ENCODE measurements at regions not wholly inside any gene's neighbourhood (a gene's known extent, or its start where the extent isn't known, plus 50 kb on each side); places are given as distances from the start of the nearest gene placed in this dataset.

DNA sequence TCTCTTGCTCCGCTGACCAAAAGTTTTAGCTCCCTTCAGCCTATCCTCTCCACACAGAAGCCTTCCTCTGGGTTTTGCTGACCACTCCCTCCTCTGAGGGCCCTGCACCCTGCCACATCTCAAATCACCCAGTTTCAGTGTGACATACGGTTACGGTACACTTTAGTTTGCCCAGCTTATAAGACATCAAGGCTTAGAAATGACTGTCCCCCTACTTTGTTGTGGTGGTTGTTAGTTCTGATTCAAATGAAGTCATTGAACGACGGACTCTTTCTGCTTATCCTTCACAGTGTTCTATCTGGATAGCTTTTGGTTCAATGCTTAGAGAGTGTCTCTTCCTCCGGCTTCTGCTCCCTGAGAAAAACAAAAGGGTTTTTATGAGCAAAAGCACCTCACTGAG lies 68.0 kb upstream of the NDUFB4 start:
- no peak for TF ChIP-seq SIN3A (IDR thresholded peaks at IDR 0.05; ENCODE audit: borderline replicate concordance, low read depth, low read length)
- TF ChIP-seq, protein P1, sequence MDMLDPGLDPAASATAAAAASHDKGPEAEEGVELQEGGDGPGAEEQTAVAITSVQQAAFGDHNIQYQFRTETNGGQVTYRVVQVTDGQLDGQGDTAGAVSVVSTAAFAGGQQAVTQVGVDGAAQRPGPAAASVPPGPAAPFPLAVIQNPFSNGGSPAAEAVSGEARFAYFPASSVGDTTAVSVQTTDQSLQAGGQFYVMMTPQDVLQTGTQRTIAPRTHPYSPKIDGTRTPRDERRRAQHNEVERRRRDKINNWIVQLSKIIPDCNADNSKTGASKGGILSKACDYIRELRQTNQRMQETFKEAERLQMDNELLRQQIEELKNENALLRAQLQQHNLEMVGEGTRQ (IDR thresholded peaks at IDR 0.05; ENCODE audit: borderline replicate concordance, low read depth, low read length), result no peak
- TF ChIP-seq NFIC (IDR thresholded peaks at IDR 0.05; ENCODE audit: borderline replicate concordance), result no peak
- TF ChIP-seq RFX5 (IDR thresholded peaks at IDR 0.05; ENCODE audit: low read length), result no peak
- no peak for TF ChIP-seq GABPA (IDR thresholded peaks at IDR 0.05; ENCODE audit: low read depth)
- TF ChIP-seq TAF1 (IDR thresholded peaks at IDR 0.05; ENCODE audit: borderline replicate concordance, low read depth, low read length), result no peak
- TF ChIP-seq, protein P2, sequence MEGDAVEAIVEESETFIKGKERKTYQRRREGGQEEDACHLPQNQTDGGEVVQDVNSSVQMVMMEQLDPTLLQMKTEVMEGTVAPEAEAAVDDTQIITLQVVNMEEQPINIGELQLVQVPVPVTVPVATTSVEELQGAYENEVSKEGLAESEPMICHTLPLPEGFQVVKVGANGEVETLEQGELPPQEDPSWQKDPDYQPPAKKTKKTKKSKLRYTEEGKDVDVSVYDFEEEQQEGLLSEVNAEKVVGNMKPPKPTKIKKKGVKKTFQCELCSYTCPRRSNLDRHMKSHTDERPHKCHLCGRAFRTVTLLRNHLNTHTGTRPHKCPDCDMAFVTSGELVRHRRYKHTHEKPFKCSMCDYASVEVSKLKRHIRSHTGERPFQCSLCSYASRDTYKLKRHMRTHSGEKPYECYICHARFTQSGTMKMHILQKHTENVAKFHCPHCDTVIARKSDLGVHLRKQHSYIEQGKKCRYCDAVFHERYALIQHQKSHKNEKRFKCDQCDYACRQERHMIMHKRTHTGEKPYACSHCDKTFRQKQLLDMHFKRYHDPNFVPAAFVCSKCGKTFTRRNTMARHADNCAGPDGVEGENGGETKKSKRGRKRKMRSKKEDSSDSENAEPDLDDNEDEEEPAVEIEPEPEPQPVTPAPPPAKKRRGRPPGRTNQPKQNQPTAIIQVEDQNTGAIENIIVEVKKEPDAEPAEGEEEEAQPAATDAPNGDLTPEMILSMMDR (IDR thresholded peaks at IDR 0.05), result no peak
- TF ChIP-seq, protein P3, sequence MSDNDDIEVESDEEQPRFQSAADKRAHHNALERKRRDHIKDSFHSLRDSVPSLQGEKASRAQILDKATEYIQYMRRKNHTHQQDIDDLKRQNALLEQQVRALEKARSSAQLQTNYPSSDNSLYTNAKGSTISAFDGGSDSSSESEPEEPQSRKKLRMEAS (IDR thresholded peaks at IDR 0.05; ENCODE audit: low read depth), result no peak
- no peak for TF ChIP-seq EP300 (IDR thresholded peaks at IDR 0.05; ENCODE audit: borderline replicate concordance in 1 of 2, low read depth in 1 of 2, low read length in 1 of 2)
- no peak for TF ChIP-seq NRF1 (IDR thresholded peaks at IDR 0.05; ENCODE audit: low read depth, low read length)
- TF ChIP-seq EZH2phosphoT487 (IDR thresholded peaks at IDR 0.05; ENCODE audit: borderline replicate concordance, low read depth), result no peak
- no peak for TF ChIP-seq JUND (IDR thresholded peaks at IDR 0.05)
